SH-SY5Y (cell line): ENCODE measurements at regions not wholly inside any gene's neighbourhood (a gene's known extent, or its start where the extent isn't known, plus 50 kb on each side); places are given as distances from the start of the nearest gene placed in this dataset.

Experiments used
- GATA2 ChIP-seq: IDR thresholded peaks from 2 replicates; pipeline ENCODE4 v1.6.1; 2011; ENCODE audit warnings: mild to moderate bottlenecking, low read depth, low read length
- GATA3 ChIP-seq: IDR thresholded peaks from 2 replicates; pipeline ENCODE4 v1.6.1; 2011; ENCODE audit warnings: low read depth, mild to moderate bottlenecking, low read length, moderate library complexity

DNA sequence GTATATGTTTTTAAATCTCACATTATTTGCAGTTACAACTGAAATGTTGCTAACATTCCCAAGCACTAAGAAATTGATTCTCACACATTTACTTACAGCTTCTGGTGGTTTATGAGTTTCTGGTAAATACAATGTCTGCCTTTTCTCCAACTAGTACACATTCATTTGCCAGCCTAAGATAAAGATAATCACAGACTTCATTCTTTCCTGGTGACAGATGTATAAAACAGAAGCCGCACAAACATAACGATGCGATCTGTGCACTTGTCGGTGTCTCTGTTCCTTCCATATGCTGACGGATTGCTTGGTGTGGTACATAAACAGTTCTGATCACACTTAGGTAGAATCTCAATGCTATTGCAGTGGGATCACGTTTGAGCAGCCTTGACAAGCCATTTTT is 100.4 kb upstream of the DDX18 start:
- peak; percentile 73 for TF ChIP-seq GATA3
- peak; percentile 80 for TF ChIP-seq GATA2
